ENCODE measurements at regions not wholly inside any gene's neighbourhood (a gene's known extent, or its start where the extent isn't known, plus 50 kb on each side); places are given as distances from the start of the nearest gene placed in this dataset.
A peak's percentile ranks its signal among the peaks of the same experiment; 100 is the strongest.

DNA sequence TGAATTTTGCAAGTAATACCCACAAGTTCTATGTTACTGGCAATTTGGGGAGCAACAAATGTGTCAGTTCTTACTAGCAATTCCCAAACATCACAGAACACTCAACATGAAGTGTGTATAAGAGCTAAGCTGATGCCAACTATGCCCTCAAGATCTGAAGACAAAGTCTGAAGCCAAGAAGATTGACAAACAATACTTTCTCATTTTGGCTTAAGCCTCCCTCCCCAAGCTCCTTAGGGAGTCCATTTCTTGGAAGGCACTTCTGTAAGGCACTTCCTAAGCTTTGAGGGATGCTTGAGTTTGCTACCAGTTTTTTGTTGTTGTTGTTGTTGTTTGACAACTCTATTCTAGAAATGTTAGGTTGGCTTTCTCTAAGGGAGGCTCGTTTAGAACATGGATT, 154.4 kb upstream of the ZNF644 start:
- no peak overlapping the region for H3K27ac ChIP-seq
- TF ChIP-seq, protein P1, sequence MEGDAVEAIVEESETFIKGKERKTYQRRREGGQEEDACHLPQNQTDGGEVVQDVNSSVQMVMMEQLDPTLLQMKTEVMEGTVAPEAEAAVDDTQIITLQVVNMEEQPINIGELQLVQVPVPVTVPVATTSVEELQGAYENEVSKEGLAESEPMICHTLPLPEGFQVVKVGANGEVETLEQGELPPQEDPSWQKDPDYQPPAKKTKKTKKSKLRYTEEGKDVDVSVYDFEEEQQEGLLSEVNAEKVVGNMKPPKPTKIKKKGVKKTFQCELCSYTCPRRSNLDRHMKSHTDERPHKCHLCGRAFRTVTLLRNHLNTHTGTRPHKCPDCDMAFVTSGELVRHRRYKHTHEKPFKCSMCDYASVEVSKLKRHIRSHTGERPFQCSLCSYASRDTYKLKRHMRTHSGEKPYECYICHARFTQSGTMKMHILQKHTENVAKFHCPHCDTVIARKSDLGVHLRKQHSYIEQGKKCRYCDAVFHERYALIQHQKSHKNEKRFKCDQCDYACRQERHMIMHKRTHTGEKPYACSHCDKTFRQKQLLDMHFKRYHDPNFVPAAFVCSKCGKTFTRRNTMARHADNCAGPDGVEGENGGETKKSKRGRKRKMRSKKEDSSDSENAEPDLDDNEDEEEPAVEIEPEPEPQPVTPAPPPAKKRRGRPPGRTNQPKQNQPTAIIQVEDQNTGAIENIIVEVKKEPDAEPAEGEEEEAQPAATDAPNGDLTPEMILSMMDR (conservative IDR thresholded peaks at IDR 0.05): no peak

DNA sequence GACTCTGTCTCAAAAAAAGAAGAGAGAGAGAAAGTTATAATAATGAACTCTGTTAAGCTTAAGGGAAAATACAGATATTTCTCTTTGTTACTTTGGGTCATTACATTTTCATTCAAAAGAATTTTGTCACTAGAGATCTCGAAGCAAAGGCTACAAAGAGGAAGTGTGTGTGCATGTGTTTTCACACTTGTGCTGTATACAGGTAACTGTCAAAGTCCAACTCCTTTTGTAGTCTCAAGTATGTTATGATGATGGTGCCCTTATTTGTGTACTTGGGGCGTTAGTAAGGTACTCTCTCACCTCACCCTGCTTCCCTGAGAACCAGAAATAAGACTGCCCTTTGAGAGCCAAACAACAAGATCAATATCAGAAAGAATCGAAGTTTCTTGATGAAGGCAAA, 152.9 kb upstream of the ZNF644 start:
- no peak overlapping the region for H3K27ac ChIP-seq
- TF ChIP-seq, protein P1 (conservative IDR thresholded peaks at IDR 0.05): no peak

DNA sequence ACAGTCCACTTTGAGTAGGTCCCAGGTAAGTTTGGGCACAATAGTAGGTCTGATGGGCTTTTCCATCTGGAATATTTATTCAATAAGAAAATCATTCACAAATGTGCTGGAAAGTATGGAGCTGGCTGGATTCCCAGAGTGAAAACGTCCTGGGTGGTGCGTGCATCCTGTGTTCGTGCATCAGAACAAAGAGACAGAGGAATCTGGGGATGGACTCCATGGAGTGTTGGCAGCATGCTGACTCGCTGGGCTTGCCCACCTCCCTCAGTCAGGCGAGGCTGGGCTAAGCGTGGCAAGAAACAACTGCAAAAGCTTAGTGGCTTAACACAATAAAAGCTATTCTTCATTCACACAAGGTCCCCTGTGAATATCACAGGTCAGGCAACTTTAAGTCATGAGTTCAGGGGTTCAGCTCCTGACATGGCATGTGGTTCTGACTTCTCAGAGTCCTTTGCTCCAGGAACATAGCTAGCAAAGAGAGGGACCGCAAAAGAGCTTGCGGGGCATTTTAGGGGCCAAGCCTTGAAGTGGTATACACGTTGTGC, 151.6 kb upstream of the ZNF644 start:
- H3K27ac ChIP-seq: no peak overlapping the region
- TF ChIP-seq, protein P1 (conservative IDR thresholded peaks at IDR 0.05): no peak

DNA sequence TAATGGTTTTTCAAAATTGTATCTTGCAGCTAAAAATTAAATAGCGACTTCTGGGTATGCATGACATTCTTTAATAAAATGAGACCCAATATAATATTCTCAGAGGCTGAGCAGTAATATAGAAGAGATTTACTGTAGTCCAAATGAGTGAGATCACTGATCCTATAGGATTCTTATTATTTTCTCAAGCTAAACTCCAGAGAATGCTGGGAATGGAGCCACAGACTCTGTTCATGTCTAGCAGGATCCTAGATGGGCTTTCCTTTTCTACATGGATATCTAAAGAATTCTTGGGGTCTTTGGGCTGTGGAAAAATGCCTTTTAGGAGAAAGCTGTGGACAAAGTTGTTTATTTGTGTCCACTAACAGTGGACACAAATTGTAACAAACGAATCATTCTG, 150.7 kb upstream of the ZNF644 start:
- H3K27ac ChIP-seq: no peak overlapping the region
- TF ChIP-seq, protein P1 (conservative IDR thresholded peaks at IDR 0.05): no peak

DNA sequence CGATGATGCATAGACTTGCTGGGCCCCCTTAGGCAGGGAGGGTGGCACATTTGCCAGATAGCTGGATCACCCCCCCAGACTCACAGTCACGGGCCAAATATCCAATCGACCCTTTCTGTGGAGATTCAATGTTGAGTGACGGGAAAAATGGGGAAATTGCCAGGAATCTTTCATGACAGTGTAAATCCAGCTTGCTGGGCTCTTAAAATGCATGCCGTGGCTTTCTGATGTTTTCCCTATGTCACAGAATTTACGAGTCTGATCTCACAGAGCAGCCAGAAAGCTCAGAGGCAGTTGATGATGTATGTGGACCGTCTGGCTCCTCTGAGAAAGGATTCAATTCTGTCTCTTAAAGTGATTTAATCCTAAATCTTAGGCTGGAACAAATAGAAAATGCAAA, 150.1 kb upstream of the ZNF644 start:
- TF ChIP-seq, protein P1 (conservative IDR thresholded peaks at IDR 0.05): no peak
- no peak overlapping the region for H3K27ac ChIP-seq

DNA sequence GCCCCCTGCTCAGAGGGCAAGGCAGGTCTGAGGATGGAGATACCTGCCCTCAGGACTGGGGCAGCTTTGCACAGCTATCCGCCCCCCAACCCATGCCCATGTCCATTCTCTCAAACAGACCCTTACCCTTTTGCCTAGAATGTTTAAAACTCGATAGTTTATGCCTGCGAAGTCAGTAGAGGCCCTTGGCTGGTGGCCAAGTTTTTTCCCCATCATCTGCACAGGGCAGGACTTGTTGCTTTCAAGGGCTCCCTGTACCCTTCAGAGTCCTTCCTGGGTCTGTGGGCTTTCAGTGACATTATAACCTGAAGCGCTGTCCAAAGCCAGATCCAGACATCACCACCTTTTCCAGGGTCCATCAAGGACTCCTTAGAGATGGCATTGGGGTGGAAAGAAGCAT, 148.7 kb upstream of the ZNF644 start:
- no peak overlapping the region for H3K27ac ChIP-seq
- TF ChIP-seq, protein P1 (conservative IDR thresholded peaks at IDR 0.05): no peak

DNA sequence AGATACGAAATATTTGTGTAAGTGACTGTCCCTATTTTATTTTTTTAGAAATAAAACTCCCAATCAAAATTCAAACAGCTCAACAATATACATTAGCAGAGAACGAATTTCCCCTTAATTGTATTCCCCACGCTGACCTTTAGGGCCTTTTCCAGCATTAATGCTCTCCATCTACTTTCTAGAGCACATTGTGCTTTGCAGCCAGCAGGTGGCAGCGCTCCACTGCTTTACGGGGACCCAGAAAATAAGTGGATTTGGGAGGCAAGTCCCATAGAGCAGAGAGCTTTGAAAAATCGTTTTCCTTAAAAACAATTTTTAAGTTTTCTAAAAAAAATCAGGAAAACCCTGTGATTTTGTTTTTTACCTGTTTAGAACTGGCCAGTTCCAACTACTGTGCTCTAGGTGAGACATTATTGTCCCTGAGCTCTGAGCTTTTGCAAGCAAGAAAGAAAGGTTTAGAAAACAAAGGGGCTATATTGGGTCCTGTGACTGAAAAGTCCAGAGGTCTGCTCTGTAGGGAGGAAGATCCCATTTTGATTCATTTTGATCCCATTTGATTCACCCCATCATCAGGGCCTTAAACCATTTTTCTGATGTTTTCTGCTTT, 144.4 kb upstream of the ZNF644 start:
- TF ChIP-seq, protein P1 (conservative IDR thresholded peaks at IDR 0.05): peak; percentile 86
- H3K27ac ChIP-seq: no peak overlapping the region

Measured in VCaP (cell line).